NCI-H1105 treated with DMSO at 0.1 percent for 48 hours (cell line): ENCODE measurements at regions not wholly inside any gene's neighbourhood (a gene's known extent, or its start where the extent isn't known, plus 50 kb on each side); places are given as distances from the start of the nearest gene placed in this dataset.
A peak's percentile ranks its signal among the peaks of the same experiment; 100 is the strongest.
"Not testable (repeated sequence)": the region's sequence is repeated elsewhere in the genome, so short reads cannot be mapped to it uniquely, and the experiment has no call there.

Experiments used
- DNase-seq: peaks from one replicate; lab custom pipeline; 2025; lab: John Stamatoyannopoulos, UW

DNA sequence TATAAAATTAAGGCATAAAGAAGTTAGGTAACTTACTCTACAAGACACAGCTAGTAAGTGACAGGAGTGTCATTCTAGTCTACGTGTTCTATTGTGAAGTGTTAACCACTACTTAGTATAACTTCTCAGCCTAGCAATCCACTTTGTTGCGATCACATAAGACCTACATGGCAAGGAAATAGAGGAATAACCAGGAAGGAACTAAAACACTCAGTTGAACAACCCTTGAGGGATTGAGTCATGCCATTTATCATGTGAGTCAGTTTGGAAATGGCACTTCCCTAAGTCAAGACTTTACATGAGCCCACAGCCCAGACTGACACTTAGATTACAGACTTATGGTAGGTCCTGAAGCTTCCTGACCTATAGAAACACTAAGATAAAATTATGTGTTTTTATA, 279.5 kb upstream of the PCDH20 start:
- DNase-seq: no peak

DNA sequence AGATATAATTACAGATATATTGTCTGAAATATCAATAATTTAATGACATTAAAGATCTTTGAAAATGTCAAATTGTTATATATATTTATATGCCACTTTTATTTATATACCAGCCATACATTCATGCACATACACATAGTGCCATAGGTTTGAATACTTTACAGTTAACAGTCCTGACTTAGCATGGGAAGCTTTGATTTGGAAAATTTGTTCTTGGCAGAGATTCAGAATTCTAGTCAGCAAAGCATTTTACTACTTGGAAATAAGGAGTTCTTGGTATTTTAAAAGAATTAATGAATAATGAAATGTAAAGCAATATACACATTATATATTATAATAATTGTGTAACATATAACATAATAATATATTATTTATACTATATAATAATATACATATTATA, 277.0 kb upstream of the PCDH20 start:
- no peak for DNase-seq

DNA sequence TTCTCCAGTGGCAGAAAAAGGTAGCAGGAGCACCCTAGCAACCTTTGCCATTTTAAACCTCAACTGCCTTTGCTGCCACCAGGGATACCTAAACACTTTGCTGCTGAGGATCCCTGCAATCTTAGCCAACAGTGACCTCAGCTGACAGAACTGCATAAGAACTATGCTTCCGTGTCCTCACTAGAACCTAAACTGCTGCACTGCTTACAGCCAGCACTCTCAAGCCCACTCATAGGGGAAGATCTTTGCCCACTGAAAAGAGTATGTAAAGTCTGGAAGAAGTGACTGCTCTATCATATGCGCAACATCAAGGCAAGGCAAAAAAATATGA, 270.0 kb upstream of the PCDH20 start:
- DNase-seq: peak; percentile 29

DNA sequence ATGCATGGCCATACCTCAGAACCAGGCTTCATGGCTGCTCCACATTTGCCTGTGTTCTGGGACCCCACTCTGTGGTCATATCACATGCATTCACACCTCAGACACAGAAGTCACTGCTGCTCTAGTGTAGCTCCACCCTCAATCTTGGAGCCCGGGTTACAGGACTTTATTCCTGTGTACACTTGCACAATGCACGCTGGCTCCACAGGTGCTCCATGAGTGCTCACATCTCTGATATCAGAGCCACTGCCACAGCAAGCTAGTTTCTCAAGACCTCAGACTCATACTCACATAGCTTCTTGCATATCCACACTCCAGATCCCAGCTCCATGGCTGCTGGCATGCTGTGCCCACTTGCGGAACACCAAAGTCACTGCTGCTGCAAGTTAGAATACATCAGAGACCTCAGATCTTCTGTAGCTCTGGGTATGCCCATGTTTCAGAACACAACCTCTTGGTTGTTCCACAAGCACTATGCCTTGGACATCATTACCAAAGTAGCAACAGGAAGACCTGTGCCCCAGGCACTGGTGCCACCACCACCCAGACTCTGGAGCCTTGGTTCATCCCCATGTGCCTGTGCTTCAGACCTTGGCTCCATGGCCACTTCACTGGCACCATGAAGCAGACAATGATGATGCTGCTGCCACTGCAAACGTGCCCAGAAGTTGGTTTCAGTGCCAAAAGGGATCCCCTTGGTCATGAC, 269.5 kb upstream of the PCDH20 start:
- no peak for DNase-seq

DNA sequence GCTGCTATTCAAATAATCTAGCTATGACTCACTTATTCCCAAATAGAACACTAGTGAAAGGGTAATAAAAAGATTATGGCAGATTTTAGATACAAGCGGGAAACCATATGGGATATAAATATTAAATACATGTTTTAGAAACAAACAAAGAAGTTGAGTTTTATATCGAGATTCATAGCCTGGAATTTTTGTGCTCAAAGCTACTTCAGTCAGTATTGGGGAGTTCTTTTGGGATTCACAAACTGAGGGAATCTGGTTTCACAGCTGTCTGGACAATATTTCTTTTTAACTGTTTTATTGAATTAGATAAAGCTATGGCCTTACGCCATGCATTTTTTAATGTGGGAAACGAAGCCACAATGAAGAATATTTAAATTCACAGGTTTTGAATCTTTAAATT, 257.1 kb upstream of the PCDH20 start:
- DNase-seq: no peak

DNA sequence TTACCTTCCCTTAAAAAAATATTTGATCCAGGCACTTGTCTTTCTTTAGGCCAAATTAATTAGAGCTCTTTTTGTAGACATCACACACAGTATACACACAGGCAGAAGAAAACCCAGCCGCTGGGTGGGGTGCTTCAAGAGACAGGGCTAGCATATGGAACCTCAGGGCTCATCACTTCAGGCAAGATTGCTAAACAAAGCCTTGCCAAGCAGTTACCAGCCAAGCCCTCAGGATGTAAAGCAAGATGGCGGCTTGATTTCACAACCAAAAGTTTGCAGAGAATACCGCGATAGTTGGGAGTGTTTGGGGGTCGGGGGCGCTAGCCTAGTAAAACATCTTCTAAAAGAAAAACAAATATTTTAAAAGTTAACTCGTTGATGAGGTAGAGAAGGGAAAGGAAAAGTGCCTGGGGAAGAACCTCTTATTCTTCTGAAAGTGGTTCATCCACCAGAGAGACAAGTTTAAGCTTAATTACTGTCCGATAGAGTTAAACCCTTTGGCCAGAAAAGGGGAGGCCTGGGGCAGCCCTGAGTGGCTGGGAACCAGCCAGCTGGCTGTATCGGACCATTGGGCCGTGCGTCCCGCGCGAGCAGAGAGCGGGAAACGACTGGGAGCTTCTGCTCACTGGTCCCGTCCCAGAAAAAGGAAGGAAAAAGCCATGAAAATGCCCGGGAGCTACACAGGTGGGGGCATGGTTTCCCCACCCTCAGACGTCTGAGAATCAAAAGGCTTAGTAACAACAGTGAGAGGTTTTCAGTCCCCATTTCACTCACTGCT, 254.9 kb upstream of the PCDH20 start:
- DNase-seq: peak; percentile 65

DNA sequence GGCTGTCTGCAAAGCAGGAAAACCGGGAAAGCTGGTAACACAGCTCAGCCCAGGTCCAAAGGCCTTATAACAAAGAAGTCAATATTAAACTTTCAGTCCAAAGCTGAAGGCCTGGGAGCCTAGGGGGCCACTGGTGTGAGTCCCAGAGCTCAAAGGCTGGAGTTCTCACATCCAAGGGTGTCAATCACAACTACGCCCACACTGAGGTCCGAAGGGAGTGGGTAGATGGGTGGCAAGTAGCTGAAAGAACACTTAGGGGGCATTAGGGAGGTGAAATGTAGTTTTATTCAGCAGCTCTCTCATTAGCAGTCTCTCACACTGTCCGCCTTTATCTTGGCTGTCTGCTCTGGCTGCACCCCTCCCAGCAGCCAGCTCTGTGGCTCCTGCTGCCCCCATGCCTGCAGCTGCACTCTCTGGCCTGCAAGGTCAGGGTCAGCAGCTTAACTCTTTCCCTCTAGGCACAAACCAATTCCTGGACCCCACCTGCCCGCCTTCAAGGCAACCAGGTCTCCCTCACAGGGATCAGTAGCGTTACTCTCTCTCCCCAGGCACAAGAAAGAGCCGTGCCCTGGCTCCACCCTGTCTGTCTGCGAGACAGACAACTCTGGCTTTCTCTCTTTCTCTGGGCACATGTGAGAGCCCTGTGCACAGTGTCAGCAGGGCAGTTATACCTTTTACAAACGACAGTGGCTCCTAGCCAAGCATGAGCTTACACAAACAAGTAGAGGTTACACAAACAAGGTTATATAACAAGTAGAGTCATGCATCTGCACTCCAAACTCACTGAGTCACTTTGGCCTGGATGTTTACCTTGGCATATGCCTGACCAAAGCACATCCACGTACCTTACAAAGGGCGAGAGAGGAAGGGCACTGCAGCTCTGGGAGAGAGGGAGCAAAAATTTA, 249.4 kb upstream of the PCDH20 start:
- peak; percentile 77 for DNase-seq

DNA sequence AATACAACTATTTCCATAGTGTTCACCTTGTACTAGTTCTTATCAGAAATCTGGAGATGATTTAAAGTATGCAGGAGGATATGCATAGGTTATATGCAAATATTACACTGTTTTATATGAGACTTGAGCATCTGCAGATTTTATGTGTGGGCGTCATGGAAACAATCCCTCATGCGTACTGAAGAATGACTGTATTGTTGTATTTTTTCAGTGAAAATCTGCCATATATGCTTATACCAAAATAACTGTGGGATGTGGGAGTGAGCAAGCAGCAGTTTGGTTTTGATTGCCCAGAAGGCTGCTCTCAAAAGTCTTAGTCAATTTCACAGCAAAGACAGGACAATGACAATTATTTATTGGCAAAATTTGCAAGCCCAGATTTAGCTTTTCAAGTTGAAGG, 238.8 kb upstream of the PCDH20 start:
- DNase-seq: no peak

DNA sequence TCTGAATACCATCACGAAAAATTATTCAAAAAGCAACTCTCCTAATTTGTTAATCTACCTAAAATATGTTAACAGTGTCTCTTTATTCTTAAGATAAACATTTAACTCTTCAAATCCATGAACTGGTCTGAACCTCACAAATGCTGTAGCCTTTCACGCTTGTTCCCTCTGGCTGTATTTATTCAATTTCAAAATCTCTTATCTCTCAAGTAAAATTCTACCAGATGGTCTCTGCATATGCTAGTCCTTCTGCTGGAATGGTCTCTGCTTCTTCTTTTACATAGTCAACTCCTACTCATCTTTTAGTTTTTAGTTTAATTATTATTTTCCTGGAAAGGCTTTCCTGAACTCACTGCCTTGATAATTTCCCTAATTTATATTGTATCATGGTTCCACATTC, 232.9 kb upstream of the PCDH20 start:
- DNase-seq: no peak

DNA sequence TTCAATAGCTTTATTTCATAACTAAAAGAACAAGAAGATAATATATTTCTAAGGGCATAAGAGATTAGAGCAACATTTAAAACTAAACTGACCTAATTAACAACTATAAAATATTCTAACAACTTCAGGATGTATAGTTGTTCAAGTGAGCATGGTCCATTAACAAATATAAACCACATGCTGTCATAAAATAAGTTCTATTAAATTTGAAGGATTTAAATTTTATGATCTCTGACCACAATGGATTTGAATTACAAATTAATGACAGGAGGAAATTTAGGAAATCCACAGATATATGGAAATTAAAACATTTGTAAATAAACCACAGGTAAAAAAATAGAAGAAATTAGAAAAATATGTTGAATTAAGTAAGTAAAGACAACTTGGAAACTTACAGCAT, 196.5 kb upstream of the PCDH20 start:
- peak; percentile 41 for DNase-seq

DNA sequence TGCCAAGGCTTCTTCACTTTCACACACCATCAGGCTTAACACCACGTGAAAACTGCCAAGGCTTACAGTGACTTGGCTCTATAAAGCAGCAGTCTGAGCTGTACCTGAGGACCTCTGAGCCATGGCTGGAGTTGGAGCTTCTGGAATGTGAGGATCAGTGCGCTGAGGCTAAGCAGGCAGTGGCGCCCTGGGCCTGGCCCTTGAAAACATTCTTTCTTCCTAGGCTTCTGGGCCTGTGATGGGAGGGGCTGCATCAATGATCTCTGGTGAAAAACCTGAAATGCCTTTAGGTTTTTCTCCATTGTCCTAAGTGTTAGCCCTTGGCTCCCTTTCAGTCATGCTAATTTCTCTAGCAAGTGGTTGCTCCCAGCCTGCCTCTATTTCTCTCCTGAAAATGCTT, 192.5 kb upstream of the PCDH20 start:
- DNase-seq: no peak

DNA sequence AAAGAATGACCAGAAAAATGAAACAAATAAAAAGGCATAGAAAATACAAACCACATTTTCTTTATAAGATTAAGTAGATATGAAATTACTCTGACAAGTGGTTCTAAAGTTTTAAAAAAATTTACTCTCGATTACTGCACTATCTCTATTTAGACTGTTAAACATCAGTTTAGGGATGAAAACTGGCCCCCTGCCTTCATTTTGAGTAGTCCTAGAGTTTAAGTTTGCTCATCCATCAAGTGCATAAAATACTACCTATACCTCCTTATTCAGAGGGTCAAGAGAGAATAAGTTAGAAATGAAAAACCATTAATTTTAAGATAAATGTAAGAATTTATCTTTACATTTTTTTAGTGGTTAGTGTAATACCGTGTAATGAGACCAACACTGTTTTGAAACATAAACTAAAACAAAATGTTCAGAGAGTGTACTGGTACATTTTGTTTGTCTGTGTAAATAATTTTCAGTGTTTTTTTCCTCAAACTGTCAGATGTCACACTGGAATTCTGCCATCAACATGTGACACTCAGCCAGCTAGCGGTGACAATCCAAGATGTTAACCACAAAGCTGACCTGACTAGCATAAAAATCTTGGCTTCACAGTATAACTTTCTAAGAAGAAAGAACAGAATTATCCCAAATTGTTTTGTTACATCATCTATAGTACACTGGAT, 184.8 kb upstream of the PCDH20 start:
- no peak for DNase-seq

DNA sequence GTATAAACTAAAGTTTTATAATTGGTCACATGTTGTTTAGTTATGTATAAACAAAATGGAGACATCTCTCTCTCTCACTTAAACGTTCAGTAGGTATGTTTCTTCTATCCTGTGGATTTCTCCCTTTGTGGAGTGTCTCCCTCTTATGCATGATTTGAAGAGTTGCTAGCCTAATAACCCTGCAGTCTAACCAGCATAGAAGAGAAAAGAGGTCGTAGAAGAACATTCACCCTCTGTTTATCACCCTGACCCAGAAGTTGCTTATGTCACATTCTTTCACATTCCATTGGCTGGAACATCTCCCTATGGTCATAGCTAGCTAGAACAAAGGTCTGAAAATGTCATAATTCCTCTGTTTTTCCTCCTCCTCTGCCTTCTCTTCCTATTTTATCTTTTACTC, 176.8 kb upstream of the PCDH20 start:
- no peak for DNase-seq

DNA sequence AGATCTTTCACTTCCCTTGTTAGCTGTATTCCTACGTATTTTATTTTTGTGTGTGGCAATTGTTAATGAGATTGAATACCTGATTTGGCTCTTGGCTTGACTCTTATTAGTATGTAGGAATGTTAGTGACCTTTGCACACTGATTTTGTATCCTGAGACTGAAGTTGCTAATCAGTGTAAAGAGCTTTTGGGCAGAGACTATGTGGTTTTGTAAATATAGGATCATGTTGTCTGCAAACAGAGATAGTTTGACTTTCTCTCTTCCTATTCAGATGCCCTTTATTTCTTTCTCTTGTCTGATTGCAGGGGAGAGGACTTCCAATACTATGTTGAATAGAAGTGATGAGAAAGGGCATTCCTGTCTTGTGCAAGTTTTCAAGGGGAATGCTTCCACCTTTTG, 160.3 kb upstream of the PCDH20 start:
- DNase-seq: no peak

DNA sequence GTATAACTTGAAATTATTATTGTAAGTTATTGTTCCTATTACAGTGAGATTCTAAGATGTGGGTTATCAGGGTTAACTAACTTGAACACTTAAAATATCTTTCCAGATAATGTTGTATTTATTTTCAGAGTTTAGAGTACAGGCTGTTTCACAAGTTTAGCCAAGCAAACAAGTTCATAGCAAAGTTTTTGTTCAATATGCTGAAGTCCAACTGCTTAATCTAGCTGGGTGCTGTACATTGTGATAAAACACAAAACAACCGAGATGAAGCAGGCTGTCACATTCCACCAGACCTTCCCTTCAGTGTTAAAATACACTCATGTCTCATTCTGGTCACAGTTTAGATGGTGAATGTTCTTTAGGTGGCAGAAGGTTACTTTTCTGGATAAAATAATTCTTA, 148.0 kb upstream of the PCDH20 start:
- DNase-seq: no peak

DNA sequence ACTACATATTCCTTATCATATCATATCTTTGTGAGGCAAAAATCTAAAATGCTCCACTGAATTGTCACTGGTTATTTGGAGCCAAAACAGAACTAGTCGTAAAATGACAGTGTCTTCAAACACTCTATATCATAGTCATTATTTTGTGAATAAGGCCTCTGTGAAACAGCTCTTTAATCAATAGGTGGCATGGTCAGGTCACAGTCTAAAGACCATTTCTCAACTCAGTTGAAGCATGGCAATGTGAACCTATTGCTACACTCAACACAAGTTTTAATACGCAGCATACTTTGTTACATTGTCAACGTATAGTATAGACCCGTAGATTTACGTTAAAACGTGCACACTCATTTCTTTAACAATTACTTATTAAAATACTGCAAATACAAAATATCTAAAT, 131.3 kb upstream of the PCDH20 start:
- DNase-seq: no peak

DNA sequence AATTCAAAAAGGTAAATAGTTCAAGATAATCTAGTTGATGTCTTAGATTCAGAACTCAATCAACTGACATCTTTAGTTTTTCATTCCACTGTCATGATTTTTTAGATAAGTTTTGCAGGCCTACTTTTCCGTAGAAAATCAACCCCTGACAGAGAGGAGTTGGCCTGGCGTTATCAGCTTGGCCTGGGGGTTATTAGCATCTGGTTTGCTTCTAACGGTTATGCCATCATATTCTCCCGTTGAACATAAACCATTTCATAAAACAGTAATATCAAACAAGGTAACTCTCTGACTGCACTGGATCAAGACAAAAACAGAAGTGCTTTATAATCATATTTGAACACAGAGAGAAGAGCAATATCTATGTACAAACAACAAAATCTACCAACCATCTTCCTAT, 130.8 kb upstream of the PCDH20 start:
- no peak for DNase-seq

DNA sequence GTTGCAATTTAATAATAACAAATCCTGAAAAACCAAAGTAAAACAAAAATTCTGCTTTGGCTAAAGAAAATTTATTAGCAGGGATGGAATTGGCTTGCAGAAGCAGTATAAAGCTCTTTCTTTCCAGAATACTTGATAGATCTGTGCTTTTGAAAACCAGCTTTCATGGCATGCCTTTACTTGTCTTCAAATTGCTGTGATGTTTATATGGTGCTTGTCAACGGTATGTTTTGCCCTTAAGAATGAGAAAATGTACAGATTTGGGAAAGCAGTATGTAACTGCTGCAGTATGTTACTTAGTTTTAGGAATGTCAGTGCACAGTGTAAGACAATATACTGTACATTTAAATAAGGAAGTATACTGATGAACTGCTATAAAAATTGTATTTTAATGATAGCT, 120.8 kb upstream of the PCDH20 start:
- DNase-seq: no peak

DNA sequence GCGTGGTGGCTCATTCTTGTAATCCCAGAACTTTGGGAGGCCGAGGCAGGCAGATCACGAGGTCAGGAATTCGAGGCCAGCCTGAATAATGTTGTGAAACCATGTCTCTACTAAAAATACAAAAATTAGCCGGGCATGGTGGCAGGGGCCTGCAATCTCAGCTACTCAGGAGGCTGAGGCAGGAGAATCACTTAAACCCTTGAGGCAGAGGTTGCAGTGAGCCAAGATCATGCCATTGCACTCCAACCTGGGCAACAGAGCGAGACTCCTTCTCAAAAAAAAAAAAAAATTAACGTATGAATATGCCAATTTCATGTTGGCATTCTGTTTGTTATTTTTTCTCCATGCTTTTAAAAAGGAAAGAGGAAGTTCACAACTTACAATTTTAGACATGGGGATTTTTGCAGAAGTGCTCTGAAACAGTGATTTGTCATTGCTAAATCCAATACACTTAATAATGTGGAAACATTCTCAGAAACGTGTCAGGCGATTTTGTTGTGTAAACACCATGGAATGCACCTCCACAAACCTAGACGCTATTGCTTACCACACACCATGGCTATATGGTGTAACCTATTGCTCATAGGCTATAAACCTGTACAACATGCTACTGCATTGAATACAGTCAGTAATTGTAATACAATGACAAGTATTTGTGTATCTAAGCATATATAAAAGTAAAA, 115.9 kb upstream of the PCDH20 start:
- DNase-seq: no peak

DNA sequence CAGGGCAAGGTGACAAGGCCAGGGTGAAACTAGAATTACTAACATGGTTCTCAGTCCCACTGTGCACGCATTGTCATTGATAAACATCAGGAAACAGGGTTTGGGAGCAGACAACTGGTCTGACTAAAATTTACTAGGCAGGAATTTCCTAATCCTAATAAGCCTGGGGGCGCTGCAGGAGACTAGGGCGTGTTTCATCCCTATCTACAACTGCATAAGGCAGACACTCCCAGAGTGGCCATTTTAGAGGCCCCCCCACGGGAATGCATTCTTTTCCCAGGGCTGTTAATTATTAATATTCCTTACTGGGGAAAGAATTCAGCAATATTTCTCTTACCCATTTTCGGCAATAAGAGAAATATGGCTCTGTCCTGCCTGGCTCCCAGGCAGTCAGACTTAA, 103.6 kb upstream of the PCDH20 start:
- DNase-seq: not testable (repeated sequence)

DNA sequence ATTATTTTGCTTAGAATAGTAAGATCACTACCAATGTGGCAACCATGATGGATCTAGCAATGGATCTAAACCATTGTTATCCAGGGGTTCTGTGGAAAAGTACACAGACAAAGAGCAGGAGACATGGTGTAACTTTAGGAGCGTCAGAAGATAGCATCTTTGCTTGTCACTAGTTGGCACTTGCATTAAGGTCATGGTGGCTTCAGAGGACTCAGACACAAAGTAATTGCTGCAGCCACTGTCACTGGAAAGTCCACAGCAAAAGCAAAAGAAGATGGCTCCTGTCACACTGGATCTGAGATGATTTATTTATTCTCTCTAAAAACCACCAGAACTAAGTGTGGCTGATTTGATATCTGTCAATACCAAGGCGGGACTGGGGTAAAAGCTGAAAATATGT, 93.3 kb upstream of the PCDH20 start:
- no peak for DNase-seq

DNA sequence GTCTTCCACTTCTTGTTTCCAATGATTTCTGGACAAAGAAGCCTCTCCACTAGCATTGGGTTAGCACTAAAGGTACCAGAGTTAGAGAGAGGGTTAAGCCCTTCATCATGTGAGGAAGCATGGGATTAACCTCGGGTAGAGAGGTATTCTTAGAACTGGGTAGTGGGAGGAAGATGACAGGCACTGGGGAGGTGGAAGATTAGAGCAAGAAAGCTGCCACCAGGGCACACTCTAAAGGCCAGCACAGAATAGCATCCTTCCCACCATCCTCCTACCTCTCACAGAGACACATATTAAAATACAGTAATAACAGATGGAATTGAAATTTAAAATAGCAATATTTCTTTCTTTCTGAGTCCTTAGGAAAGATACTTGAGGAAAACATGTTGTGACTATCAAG, 84.5 kb upstream of the PCDH20 start:
- no peak for DNase-seq
